Nephron (organoid): ENCODE measurements at regions not wholly inside any gene's neighbourhood (a gene's known extent, or its start where the extent isn't known, plus 50 kb on each side); places are given as distances from the start of the nearest gene placed in this dataset.

ENCODE experiments used
- H3K27ac Mint-ChIP-seq, 3 experiments: 2 replicates each; pipeline ENCODE4 v1.8.0; 2020; ENCODE audit warnings: mixed read lengths in 3 of 3, mild to moderate bottlenecking in 2 of 3, moderate library complexity in 1 of 3
- H3K27me3 Mint-ChIP-seq: 2 replicates; pipeline ENCODE4 v1.8.0; 2021; ENCODE audit warnings: low read depth, mild to moderate bottlenecking, moderate library complexity, mixed read lengths
- H3K36me3 Mint-ChIP-seq: 2 replicates; pipeline ENCODE4 v1.8.0; 2020; ENCODE audit warnings: low read depth, mixed read lengths
- H3K4me1 Mint-ChIP-seq: 2 replicates; pipeline ENCODE4 v1.8.0; 2020; ENCODE audit warnings: mixed read lengths
- H3K4me3 Mint-ChIP-seq, 3 experiments: 2 replicates each; pipeline ENCODE4 v1.8.0; 2020; ENCODE audit warnings: mild to moderate bottlenecking in 3 of 3, mixed read lengths in 3 of 3, moderate library complexity in 2 of 3
- H3K9me3 Mint-ChIP-seq: 2 replicates; pipeline ENCODE4 v1.8.0; 2020; ENCODE audit warnings: mixed read lengths
- TF ChIP-seq, protein P1 (sequence below), 3 experiments: fragments of 200-600 bp; sonication (generic); IDR thresholded peaks; one replicate each; pipeline ENCODE4 v1.5.0; 2021; ENCODE audit warnings: antibody characterized with exemption in 3 of 3; ENCODE audit not compliant: unreplicated experiment in 3 of 3

GRCh38 chr3:159513444-159513843 lies 475.2 kb upstream of the IL12A start:
- H3K27ac Mint-ChIP-seq, result no peak overlapping the region
- H3K36me3 Mint-ChIP-seq, result no peaks in the 10 kb centered on the region
- TF ChIP-seq, protein P1, sequence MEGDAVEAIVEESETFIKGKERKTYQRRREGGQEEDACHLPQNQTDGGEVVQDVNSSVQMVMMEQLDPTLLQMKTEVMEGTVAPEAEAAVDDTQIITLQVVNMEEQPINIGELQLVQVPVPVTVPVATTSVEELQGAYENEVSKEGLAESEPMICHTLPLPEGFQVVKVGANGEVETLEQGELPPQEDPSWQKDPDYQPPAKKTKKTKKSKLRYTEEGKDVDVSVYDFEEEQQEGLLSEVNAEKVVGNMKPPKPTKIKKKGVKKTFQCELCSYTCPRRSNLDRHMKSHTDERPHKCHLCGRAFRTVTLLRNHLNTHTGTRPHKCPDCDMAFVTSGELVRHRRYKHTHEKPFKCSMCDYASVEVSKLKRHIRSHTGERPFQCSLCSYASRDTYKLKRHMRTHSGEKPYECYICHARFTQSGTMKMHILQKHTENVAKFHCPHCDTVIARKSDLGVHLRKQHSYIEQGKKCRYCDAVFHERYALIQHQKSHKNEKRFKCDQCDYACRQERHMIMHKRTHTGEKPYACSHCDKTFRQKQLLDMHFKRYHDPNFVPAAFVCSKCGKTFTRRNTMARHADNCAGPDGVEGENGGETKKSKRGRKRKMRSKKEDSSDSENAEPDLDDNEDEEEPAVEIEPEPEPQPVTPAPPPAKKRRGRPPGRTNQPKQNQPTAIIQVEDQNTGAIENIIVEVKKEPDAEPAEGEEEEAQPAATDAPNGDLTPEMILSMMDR (IDR thresholded peaks at IDR 0.05; ENCODE audit: unreplicated experiment in 3 of 3), result no peak
- no peaks in the 10 kb centered on the region for H3K27me3 Mint-ChIP-seq
- H3K4me3 Mint-ChIP-seq, result no peak overlapping the region
- H3K4me1 Mint-ChIP-seq, result no peaks in the 10 kb centered on the region
- H3K9me3 Mint-ChIP-seq, result peaks cover 1% of the 10 kb centered on the region

GRCh38 chr3:159513867-159514380 lies 474.7 kb upstream of the IL12A start:
- H3K4me1 Mint-ChIP-seq, result no peaks in the 10 kb centered on the region
- no peak overlapping the region for H3K27ac Mint-ChIP-seq
- H3K27me3 Mint-ChIP-seq, result no peaks in the 10 kb centered on the region
- no peaks in the 10 kb centered on the region for H3K36me3 Mint-ChIP-seq
- no peaks in the 10 kb centered on the region for H3K9me3 Mint-ChIP-seq
- TF ChIP-seq, protein P1 (IDR thresholded peaks at IDR 0.05; ENCODE audit: unreplicated experiment in 3 of 3), result no peak
- no peak overlapping the region for H3K4me3 Mint-ChIP-seq

GRCh38 chr3:159517105-159517504 lies 471.5 kb upstream of the IL12A start:
- Mint-ChIP-seq H3K4me1 (no peaks in the 10 kb centered on the region), H3K27ac (no peak overlapping the region), H3K36me3 (no peaks in the 10 kb centered on the region), H3K27me3 (no peaks in the 10 kb centered on the region), H3K9me3 (no peaks in the 10 kb centered on the region), H3K4me3 (no peak overlapping the region)
- TF ChIP-seq, protein P1 (IDR thresholded peaks at IDR 0.05; ENCODE audit: unreplicated experiment in 3 of 3), result no peak

DNA sequence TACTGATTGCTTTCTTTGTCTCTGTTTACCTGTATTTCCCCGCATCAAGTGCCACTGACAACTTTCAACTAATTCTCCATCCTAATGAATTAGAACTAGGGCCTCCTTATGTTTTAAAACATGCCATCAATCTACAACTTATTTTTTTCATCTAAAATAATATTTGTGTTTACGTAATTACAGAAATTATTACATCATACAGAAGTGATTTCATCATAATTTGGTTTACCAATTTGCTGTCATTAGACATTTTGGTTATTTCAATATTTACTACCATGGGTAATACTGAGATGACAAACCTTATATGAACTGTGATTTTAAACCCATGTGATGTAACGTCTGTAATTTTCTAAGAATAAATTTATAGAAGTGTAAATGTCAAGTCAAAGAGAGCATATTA lies 468.0 kb upstream of the IL12A start:
- TF ChIP-seq, protein P1 (IDR thresholded peaks at IDR 0.05; ENCODE audit: unreplicated experiment in 3 of 3), result no peak
- Mint-ChIP-seq H3K4me3 (no peak overlapping the region), H3K9me3 (no peaks in the 10 kb centered on the region), H3K4me1 (no peaks in the 10 kb centered on the region), H3K27me3 (no peaks in the 10 kb centered on the region), H3K36me3 (no peaks in the 10 kb centered on the region), H3K27ac (no peak overlapping the region)

GRCh38 chr3:159522276-159522675 lies 466.4 kb upstream of the IL12A start:
- H3K27ac Mint-ChIP-seq, result no peak overlapping the region
- TF ChIP-seq, protein P1 (IDR thresholded peaks at IDR 0.05; ENCODE audit: unreplicated experiment in 3 of 3), result no peak
- H3K27me3 Mint-ChIP-seq, result no peaks in the 10 kb centered on the region
- no peaks in the 10 kb centered on the region for H3K36me3 Mint-ChIP-seq
- H3K4me3 Mint-ChIP-seq, result no peak overlapping the region
- no peaks in the 10 kb centered on the region for H3K4me1 Mint-ChIP-seq
- no peaks in the 10 kb centered on the region for H3K9me3 Mint-ChIP-seq

DNA sequence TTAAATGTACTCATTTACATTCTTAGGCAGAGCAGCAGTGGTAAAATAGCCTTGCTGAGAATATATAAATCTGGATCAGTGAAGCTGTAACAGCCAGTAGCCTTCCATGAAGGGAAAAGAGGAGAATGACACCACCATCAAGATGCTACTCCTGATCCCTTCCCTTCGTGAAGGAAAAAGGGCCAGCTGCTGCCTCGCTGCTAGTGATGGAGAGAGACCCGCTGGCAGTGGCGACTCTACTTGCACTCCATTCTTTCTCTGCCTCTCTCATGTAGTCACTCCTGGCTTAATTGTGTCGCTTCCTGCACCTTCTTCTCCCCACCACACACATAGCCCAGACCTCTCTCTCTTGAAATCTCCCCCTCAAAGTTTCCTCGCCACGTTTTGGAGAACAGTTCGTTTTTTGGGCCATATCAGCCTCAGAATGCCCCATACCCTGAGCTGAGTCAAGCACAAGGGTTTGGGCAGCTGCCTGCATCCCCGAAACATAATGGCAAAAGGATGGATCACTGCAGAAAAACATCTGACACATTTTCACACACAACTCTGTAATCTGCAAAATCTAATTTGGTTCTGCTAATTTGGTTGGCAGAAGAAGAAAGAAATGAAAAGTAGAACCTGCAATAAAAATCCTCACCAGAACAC lies 460.3 kb upstream of the IL12A start:
- Mint-ChIP-seq H3K9me3 (no peaks in the 10 kb centered on the region), H3K4me3 (no peak overlapping the region)
- TF ChIP-seq, protein P1 (IDR thresholded peaks at IDR 0.05; ENCODE audit: unreplicated experiment in 3 of 3), result no peak

More for the DNA sequence above, 460.3 kb upstream of the IL12A start:
- Mint-ChIP-seq H3K36me3 (no peaks in the 10 kb centered on the region), H3K27ac (no peak overlapping the region), H3K27me3 (no peaks in the 10 kb centered on the region), H3K4me1 (no peaks in the 10 kb centered on the region)
